ENCODE measurements at regions not wholly inside any gene's neighbourhood (a gene's known extent, or its start where the extent isn't known, plus 50 kb on each side); places are given as distances from the start of the nearest gene placed in this dataset.

DNA sequence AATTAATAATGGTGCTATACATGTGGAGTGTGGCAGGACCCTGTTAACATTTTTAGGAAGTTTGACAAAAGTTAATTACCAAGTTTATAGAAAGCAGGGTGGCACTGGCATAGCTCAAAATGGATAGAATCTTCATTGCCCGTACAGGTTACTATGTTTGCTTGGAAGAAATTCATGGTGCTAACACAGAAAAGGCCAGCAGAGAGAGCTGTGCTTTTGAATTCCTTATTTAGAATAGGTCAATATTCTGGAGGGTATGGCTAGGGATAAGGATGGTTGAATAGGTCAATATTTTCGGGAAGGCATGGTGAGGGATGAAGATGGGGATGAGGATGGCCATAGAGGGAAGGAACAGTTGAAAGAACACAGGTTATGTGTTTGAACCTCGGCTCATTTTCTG is 345.1 kb downstream of the LMO4 start:
- ChIA-PET POLR2A (no interaction called here), CTCF (no interaction called here)
- no peaks in the 10 kb centered on the region for H3K4me1 Mint-ChIP-seq
- H3K27me3 Mint-ChIP-seq, result peaks cover 0 to 9% of the 10 kb centered on the region in 2 donors
- H3K36me3 Mint-ChIP-seq, result no peaks in the 10 kb centered on the region
- peaks cover 0 to 3% (median 0%) of the 10 kb centered on the region in 5 donors for H3K9me3 Mint-ChIP-seq
- no peaks in the 10 kb centered on the region for H3K36me3 ChIP-seq (ENCODE audit: insufficient read depth, low read length)
- H3K27ac Mint-ChIP-seq, result no peak overlapping the region
- H3K27me3 ChIP-seq (ENCODE audit: insufficient read depth, low read length, poor library complexity, severe bottlenecking), result no peaks in the 10 kb centered on the region
- H3K4me3 ChIP-seq (ENCODE audit: low read length), result no peak overlapping the region
- no peak overlapping the region for H3K4me3 Mint-ChIP-seq
- H3K4me1 ChIP-seq (ENCODE audit: insufficient read depth, low read length), result no peaks in the 10 kb centered on the region
- DNase-seq, result no peak
- no peaks in the 10 kb centered on the region for H3K9me3 ChIP-seq (ENCODE audit: low read length)
- H3K27ac ChIP-seq (ENCODE audit: low read depth, low read length), result no peak overlapping the region

- H3K27ac ChIP-seq (ENCODE audit: low read depth, low read length), result no peak overlapping the region
- DNase-seq, result no peak
- no peaks in the 10 kb centered on the region for H3K36me3 Mint-ChIP-seq
- no peaks in the 10 kb centered on the region for H3K4me1 ChIP-seq (ENCODE audit: insufficient read depth, low read length)
- H3K4me3 ChIP-seq (ENCODE audit: low read length), result no peak overlapping the region
- no peaks in the 10 kb centered on the region for H3K36me3 ChIP-seq (ENCODE audit: insufficient read depth, low read length)
- H3K9me3 Mint-ChIP-seq, result peaks cover 0 to 3% (median 0%) of the 10 kb centered on the region in 5 donors
- H3K9me3 ChIP-seq (ENCODE audit: low read length), result no peaks in the 10 kb centered on the region
- H3K27ac Mint-ChIP-seq, result no peak overlapping the region
- H3K4me1 Mint-ChIP-seq, result no peaks in the 10 kb centered on the region
- CTCF ChIA-PET, result interaction anchor here (0.7 kb wide), 1 partner anchor 12 kb away, joined by 3 read pairs; no protein-coding TSS in a partner anchor
- no peak overlapping the region for H3K4me3 Mint-ChIP-seq
- no peaks in the 10 kb centered on the region for H3K27me3 ChIP-seq (ENCODE audit: insufficient read depth, low read length, poor library complexity, severe bottlenecking)
- POLR2A ChIA-PET, result no interaction called here
- H3K27me3 Mint-ChIP-seq, result peaks cover 0 to 9% of the 10 kb centered on the region in 2 donors
Measured at GRCh38 chr1:87674791-87675190, 346.1 kb downstream of the LMO4 start.

GRCh38 chr1:87678266-87678665 is 349.6 kb downstream of the LMO4 start:
- Histone ChIP-seq H3K36me3 (ENCODE audit: insufficient read depth, low read length) (no peaks in the 10 kb centered on the region), H3K4me3 (ENCODE audit: low read length) (no peak overlapping the region), H3K4me1 (ENCODE audit: insufficient read depth, low read length) (no peaks in the 10 kb centered on the region), H3K27ac (ENCODE audit: low read depth, low read length) (no peak overlapping the region), H3K27me3 (ENCODE audit: insufficient read depth, low read length, poor library complexity, severe bottlenecking) (no peaks in the 10 kb centered on the region), H3K9me3 (ENCODE audit: low read length) (no peaks in the 10 kb centered on the region)
- Mint-ChIP-seq H3K36me3 (no peaks in the 10 kb centered on the region), H3K27me3 (peaks cover 4 to 6% of the 10 kb centered on the region in 2 donors), H3K9me3 (peaks cover 0 to 3% (median 0%) of the 10 kb centered on the region in 5 donors), H3K4me1 (no peaks in the 10 kb centered on the region), H3K4me3 (no peak overlapping the region), H3K27ac (peak overlapping the region in 1 of 8 donors; percentile 10)
- no peak for DNase-seq
- CTCF ChIA-PET, result no interaction called here
- POLR2A ChIA-PET, result no interaction called here

DNA sequence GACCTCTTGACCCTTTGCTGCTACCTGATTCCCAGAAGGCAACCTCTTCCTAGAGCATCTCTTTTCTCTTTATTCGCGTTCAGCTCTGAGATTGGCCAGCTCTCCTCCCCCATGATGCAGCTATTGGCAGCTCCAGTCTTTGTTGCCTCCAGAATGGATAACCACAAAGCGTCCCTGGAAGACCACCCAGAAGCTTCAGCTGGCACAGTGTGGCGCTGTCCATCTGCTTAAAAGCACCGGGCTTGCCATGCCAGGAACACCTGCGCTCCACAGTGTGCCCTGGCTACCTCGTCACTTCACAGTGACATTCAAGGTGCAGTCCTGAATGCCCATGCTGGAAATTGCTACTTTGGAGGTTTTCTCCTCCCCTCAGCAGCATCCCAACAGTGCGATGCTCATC is 353.9 kb downstream of the LMO4 start:
- Histone ChIP-seq H3K4me1 (ENCODE audit: insufficient read depth, low read length) (no peaks in the 10 kb centered on the region), H3K9me3 (ENCODE audit: low read length) (no peaks in the 10 kb centered on the region), H3K27me3 (ENCODE audit: insufficient read depth, low read length, poor library complexity, severe bottlenecking) (no peaks in the 10 kb centered on the region), H3K27ac (ENCODE audit: low read depth, low read length) (no peak overlapping the region), H3K4me3 (ENCODE audit: low read length) (no peak overlapping the region), H3K36me3 (ENCODE audit: insufficient read depth, low read length) (no peaks in the 10 kb centered on the region)
- CTCF ChIA-PET, result no interaction called here
- Mint-ChIP-seq H3K27ac (no peak overlapping the region), H3K9me3 (no peaks in the 10 kb centered on the region), H3K27me3 (peaks cover 4 to 8% of the 10 kb centered on the region in 2 donors), H3K36me3 (no peaks in the 10 kb centered on the region), H3K4me1 (peaks cover 0 to 2% (median 0%) of the 10 kb centered on the region in 3 donors), H3K4me3 (no peak overlapping the region)
- POLR2A ChIA-PET, result no interaction called here
- no peak for DNase-seq

DNA sequence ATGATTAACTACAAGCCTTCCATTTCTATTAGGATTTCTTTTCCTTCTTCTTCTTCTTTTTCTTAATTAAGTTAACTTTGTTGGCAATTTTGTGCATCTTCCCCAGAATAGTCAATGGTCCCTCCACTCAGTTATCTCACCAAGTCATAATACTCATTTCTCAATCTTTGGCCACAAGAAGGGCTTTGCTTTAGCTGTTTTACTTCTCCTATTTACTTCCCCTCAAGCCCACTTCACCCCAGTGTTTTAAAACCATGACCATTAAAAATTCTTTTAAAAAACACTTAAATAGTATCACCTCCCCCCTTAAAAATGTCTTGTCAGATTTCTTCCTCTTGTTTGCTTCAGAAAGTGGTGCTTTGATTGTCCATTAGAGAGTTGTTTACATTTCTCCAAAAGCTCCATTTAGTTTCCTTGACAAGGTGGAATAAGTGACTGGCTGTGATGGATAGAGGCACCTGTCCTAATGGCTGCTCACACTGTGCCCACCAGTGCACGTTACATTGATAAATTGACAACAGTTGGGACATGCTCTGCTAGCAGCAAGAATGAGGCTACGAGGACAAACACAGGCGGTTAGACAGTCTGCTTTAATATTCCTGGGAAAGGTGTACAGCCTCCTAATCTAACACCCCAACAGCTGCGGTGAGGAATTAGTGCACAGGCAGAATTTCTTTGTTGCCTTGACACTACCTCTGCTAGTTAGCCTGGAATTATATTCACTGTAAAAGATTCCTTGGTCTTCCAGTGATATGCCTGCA is 354.7 kb downstream of the LMO4 start:
- ChIA-PET CTCF (no interaction called here), POLR2A (no interaction called here)
- Histone ChIP-seq H3K36me3 (ENCODE audit: insufficient read depth, low read length) (no peaks in the 10 kb centered on the region), H3K4me3 (ENCODE audit: low read length) (no peak overlapping the region), H3K27ac (ENCODE audit: low read depth, low read length) (no peak overlapping the region), H3K9me3 (ENCODE audit: low read length) (no peaks in the 10 kb centered on the region), H3K4me1 (ENCODE audit: insufficient read depth, low read length) (no peaks in the 10 kb centered on the region), H3K27me3 (ENCODE audit: insufficient read depth, low read length, poor library complexity, severe bottlenecking) (no peaks in the 10 kb centered on the region)
- DNase-seq, result no peak
- Mint-ChIP-seq H3K4me1 (peaks cover 0 to 2% (median 0%) of the 10 kb centered on the region in 3 donors), H3K36me3 (no peaks in the 10 kb centered on the region), H3K27ac (peak overlapping the region in 2 of 8 donors; percentile 74 to 83), H3K9me3 (no peaks in the 10 kb centered on the region), H3K27me3 (peaks cover 8% of the 10 kb centered on the region in 2 donors), H3K4me3 (peak overlapping the region in 5 of 7 donors; percentile 36 to 86 (median 70))

DNA sequence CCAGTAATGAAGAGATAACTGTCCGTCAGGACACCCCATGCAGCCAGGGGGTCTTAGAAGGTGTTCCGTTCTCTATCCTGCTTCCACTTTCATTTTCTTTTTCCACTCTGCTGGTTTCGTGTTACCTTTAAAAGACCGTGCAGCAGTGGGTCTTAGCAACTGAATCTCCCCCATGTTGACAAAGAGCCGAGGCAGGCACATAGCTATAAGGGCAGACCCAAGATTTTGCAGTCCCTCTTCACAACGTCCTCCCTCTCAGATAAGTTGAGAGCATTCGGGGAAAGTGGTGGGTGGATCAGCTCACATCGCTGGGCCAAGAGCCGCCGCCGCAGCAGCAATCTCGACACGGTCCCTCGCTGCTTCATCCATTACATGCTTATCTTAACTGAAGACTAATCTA is 355.5 kb downstream of the LMO4 start:
- no peaks in the 10 kb centered on the region for H3K4me1 ChIP-seq (ENCODE audit: insufficient read depth, low read length)
- H3K4me3 ChIP-seq (ENCODE audit: low read length), result peak overlapping the region; percentile 24
- H3K9me3 ChIP-seq (ENCODE audit: low read length), result no peaks in the 10 kb centered on the region
- H3K27me3 ChIP-seq (ENCODE audit: insufficient read depth, low read length, poor library complexity, severe bottlenecking), result no peaks in the 10 kb centered on the region
- Mint-ChIP-seq H3K27ac (peak overlapping the region in 7 of 8 donors; percentile 38 to 94 (median 74)), H3K36me3 (no peaks in the 10 kb centered on the region), H3K4me3 (peak overlapping the region; percentile 56 to 86 (median 70)), H3K27me3 (peaks cover 8 to 12% of the 10 kb centered on the region in 2 donors), H3K9me3 (no peaks in the 10 kb centered on the region), H3K4me1 (peaks cover 0 to 2% (median 0%) of the 10 kb centered on the region in 3 donors)
- no peak overlapping the region for H3K27ac ChIP-seq (ENCODE audit: low read depth, low read length)
- CTCF ChIA-PET, result no interaction called here
- DNase-seq, result peak in 2 of 5 donors; percentile 2 to 15
- POLR2A ChIA-PET, result no interaction called here
- no peaks in the 10 kb centered on the region for H3K36me3 ChIP-seq (ENCODE audit: insufficient read depth, low read length)

DNA sequence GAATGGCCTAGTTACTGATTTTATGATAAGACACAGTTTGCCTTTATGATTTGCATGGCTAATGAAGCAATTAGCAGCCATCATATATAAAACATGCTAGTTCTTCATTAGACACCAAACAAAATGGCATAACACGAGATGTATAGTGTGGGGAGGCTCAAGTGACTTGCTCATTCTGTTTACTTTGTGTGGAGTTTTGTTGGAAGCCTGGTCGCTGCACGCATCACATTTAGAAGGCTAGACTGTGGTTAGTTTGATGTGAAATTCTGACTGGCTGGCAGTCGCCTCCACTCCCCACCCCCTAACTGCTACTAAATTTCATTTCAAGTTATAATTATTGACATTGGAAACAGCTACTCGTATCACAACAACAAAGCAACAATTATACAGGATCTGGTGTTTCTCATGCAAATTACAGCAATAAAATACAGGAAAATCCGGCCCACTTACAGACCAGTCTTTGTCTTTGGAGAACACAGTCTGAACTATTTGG is 356.1 kb downstream of the LMO4 start:
- H3K27me3 ChIP-seq (ENCODE audit: insufficient read depth, low read length, poor library complexity, severe bottlenecking), result no peaks in the 10 kb centered on the region
- CTCF ChIA-PET, result no interaction called here
- Mint-ChIP-seq H3K9me3 (no peaks in the 10 kb centered on the region), H3K27me3 (peaks cover 8 to 17% of the 10 kb centered on the region in 2 donors), H3K36me3 (no peaks in the 10 kb centered on the region), H3K4me3 (peak overlapping the region in 6 of 7 donors; percentile 56 to 86 (median 70)), H3K4me1 (peaks cover 0 to 2% (median 0%) of the 10 kb centered on the region in 3 donors), H3K27ac (peak overlapping the region in 4 of 8 donors; percentile 38 to 83 (median 71))
- no peaks in the 10 kb centered on the region for H3K36me3 ChIP-seq (ENCODE audit: insufficient read depth, low read length)
- no peak overlapping the region for H3K27ac ChIP-seq (ENCODE audit: low read depth, low read length)
- H3K4me3 ChIP-seq (ENCODE audit: low read length), result no peak overlapping the region
- peak in 1 of 5 donors; percentile 21 for DNase-seq
- POLR2A ChIA-PET, result no interaction called here
- no peaks in the 10 kb centered on the region for H3K4me1 ChIP-seq (ENCODE audit: insufficient read depth, low read length)
- no peaks in the 10 kb centered on the region for H3K9me3 ChIP-seq (ENCODE audit: low read length)

GRCh38 chr1:87685311-87686135 is 356.8 kb downstream of the LMO4 start:
- H3K36me3 Mint-ChIP-seq, result no peaks in the 10 kb centered on the region
- no peaks in the 10 kb centered on the region for H3K36me3 ChIP-seq (ENCODE audit: insufficient read depth, low read length)
- no peak overlapping the region for H3K4me3 ChIP-seq (ENCODE audit: low read length)
- H3K27me3 ChIP-seq (ENCODE audit: insufficient read depth, low read length, poor library complexity, severe bottlenecking), result no peaks in the 10 kb centered on the region
- ChIA-PET CTCF (no interaction called here), POLR2A (no interaction called here)
- H3K9me3 Mint-ChIP-seq, result no peaks in the 10 kb centered on the region
- H3K4me3 Mint-ChIP-seq, result peak overlapping the region in 1 of 7 donors; percentile 7
- H3K27me3 Mint-ChIP-seq, result peaks cover 8 to 17% of the 10 kb centered on the region in 2 donors
- no peak for DNase-seq
- H3K4me1 Mint-ChIP-seq, result peaks cover 0 to 2% (median 0%) of the 10 kb centered on the region in 3 donors
- H3K4me1 ChIP-seq (ENCODE audit: insufficient read depth, low read length), result no peaks in the 10 kb centered on the region
- H3K9me3 ChIP-seq (ENCODE audit: low read length), result no peaks in the 10 kb centered on the region
- no peak overlapping the region for H3K27ac ChIP-seq (ENCODE audit: low read depth, low read length)
- no peak overlapping the region for H3K27ac Mint-ChIP-seq

Data from CD8-positive, alpha-beta memory T cell (primary cell).